Stomach (tissue), 8 donors: ENCODE measurements at regions not wholly inside any gene's neighbourhood (a gene's known extent, or its start where the extent isn't known, plus 50 kb on each side); places are given as distances from the start of the nearest gene placed in this dataset.
A peak's percentile ranks its signal among the peaks of the same experiment; 100 is the strongest.

Experiments
- DNase-seq, 2 donors: peaks; one replicate each; pipeline versions ENCODE4 v3.0.0 to v3.0.0-alpha.2; 2013 to 2019
- H3K27ac ChIP-seq, 5 donors: fragments of 200-600 bp in 4 of 5; sonication (generic) in 4 of 5; one replicate each; pipeline ENCODE4 v1.5.1; 2013 to 2019; ENCODE audit warnings: mild to moderate bottlenecking in 1 of 5, moderate library complexity in 1 of 5
- H3K27me3 ChIP-seq, 3 donors: fragments of 200-600 bp; sonication (generic); one replicate each; pipeline ENCODE4 v1.5.1; 2017 to 2019; ENCODE audit warnings: mixed run types in 1 of 3
- H3K36me3 ChIP-seq, 4 donors: fragments of 200-600 bp; sonication (generic); 1 replicate in 3 of 4; 2 replicates in 1 of 4; pipeline ENCODE4 v1.5.1; 2016 to 2019
- H3K4me1 ChIP-seq, 4 donors: fragments of 200-600 bp; sonication (generic); one replicate each; pipeline ENCODE4 v1.5.1; 2016 to 2019
- H3K4me3 ChIP-seq, 4 donors: fragments of 200-600 bp; sonication (generic) in 3 of 4; one replicate each; pipeline ENCODE4 v1.5.1; 2016 to 2019; ENCODE audit warnings: mild to moderate bottlenecking in 1 of 4
- H3K9me3 ChIP-seq, 4 donors: fragments of 200-600 bp; sonication (generic); one replicate each; pipeline ENCODE4 v1.5.1; 2016 to 2019
- EP300 ChIP-seq: sonication (generic); formaldehyde crosslinking; IDR thresholded peaks from one replicate; pipeline ENCODE4 v1.6.1; 2017; ENCODE audit warnings: antibody characterized with exemption
- POLR2A ChIP-seq, 4 donors: fragments of 450-650 bp; IDR thresholded peaks; one replicate each; pipeline ENCODE4 v1.6.1; 2016; ENCODE audit warnings: antibody characterized with exemption in 4 of 4, control low read depth in 2 of 4, mild to moderate bottlenecking in 1 of 4, moderate library complexity in 1 of 4
- POLR2AphosphoS5 ChIP-seq, 3 donors: sonication (generic); formaldehyde crosslinking; IDR thresholded peaks; one replicate each; pipeline ENCODE4 v1.6.1; 2016; ENCODE audit warnings: antibody characterized with exemption in 3 of 3
- WGBS, 5 donors: extraction: QIAGEN DNeasy Blood & Tissue Kit in 3 of 5; methylation state at CpG; one replicate each; pipeline versions ENCODE4 v1.1.5 to v1.1.7; 2013 to 2018; 5-methylcytosine and 5-hydroxymethylcytosine counted together
- intact Hi-C: fragments of 100-400 bp; cut with DNase I; formaldehyde crosslinking; loops from one replicate; pipeline ENCODE4 v1.15.1; 2023; ENCODE audit warnings: low total_unique reads
- TF ChIP-seq, protein P1 (sequence below), 7 experiments: fragments of 450-650 bp in 4 of 7; fragments of 200-600 bp in 3 of 7; sonication (generic) in 3 of 7; IDR thresholded peaks; one replicate each; pipeline ENCODE4 v1.5.1; 2016 to 2019; ENCODE audit warnings: antibody characterized with exemption in 7 of 7, control low read depth in 2 of 7, mild to moderate bottlenecking in 1 of 7
- donor health status: healthy with polysubstance abuse.
- donor health status: Bipolar disorder and iron deficiency.
- donor health status: healthy.

DNA sequence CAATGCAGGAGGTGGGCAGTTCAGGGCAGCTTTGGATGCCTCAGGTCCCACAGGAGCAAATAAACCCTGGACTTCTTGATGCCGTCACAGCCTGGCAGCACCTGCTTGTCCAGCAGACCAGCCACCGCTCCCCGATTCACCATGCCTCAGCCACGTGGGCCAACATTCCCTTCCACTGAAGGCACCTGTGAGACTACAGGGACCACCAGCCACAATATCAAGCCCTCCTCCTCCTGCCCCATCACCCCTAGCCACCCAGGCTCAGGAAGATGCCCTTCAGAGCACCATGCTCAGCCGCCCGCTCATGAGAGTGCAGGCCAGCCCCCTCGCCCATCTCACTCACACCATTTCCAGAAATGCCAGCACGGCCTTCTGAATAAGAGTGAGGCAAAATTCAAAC, 234.7 kb downstream of the SYK start:
- H3K4me1 ChIP-seq, result peaks cover 18 to 25% (median 23%) of the 10 kb centered on the region in 4 donors
- DNase-seq, result no peak
- H3K9me3 ChIP-seq, result no peaks in the 10 kb centered on the region
- H3K4me3 ChIP-seq, result no peak overlapping the region
- H3K36me3 ChIP-seq, result no peaks in the 10 kb centered on the region
- H3K27me3 ChIP-seq, result no peaks in the 10 kb centered on the region
- peak overlapping the region in 1 of 5 donors; percentile 60 for H3K27ac ChIP-seq
- WGBS, 5 donors, result 88 to 94% (median 91%) methylated on average over 6 to 8 of the region's 8 CpGs
- TF ChIP-seq, protein P1, sequence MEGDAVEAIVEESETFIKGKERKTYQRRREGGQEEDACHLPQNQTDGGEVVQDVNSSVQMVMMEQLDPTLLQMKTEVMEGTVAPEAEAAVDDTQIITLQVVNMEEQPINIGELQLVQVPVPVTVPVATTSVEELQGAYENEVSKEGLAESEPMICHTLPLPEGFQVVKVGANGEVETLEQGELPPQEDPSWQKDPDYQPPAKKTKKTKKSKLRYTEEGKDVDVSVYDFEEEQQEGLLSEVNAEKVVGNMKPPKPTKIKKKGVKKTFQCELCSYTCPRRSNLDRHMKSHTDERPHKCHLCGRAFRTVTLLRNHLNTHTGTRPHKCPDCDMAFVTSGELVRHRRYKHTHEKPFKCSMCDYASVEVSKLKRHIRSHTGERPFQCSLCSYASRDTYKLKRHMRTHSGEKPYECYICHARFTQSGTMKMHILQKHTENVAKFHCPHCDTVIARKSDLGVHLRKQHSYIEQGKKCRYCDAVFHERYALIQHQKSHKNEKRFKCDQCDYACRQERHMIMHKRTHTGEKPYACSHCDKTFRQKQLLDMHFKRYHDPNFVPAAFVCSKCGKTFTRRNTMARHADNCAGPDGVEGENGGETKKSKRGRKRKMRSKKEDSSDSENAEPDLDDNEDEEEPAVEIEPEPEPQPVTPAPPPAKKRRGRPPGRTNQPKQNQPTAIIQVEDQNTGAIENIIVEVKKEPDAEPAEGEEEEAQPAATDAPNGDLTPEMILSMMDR (IDR thresholded peaks at IDR 0.05), result no peak
- no peak for TF ChIP-seq POLR2A (IDR thresholded peaks at IDR 0.05)
- no peak for TF ChIP-seq POLR2AphosphoS5 (IDR thresholded peaks at IDR 0.05)
- no peak for TF ChIP-seq EP300
- intact Hi-C loops, result loop anchor here (5.0 to 10.0 kb wide), 2 partner anchors 112 to 391 kb away; no protein-coding TSS in a partner anchor

DNA sequence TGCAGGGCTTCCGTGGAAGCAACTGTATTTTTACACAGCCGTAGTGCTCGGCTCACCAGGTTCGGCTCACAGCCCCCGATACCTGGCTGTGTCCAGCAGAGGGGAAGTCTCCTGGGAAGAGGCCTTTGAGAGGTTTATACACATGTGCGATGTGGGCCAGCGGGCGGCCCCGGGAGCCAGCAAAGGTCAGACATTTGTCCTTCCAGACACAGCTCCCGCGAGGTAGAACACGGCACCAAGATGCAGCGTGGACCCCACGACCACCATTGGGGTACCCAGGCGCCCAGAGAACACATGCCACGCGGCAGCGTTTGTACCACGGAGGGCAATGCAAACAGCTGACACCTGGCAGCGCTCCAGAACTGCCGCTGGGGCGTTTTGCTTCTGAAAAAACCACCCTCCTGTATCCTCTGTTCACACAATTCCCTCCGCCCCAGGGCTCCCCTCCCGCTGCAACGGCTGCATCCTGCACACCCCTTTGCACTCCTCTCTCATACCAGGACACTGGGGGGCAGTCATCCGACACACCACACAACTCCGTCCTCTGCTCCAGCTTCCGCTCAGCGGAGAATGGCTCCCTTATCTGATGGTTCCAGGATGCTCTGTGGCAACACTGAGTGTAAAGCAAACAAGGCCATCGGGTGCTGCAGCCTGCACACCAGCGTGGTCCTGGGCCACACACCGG, 235.3 kb downstream of the SYK start:
- H3K27me3 ChIP-seq, result no peaks in the 10 kb centered on the region
- peak overlapping the region in 1 of 4 donors; percentile 14 for H3K4me3 ChIP-seq
- TF ChIP-seq POLR2A (IDR thresholded peaks at IDR 0.05) (no peak), EP300 (no peak), POLR2AphosphoS5 (IDR thresholded peaks at IDR 0.05) (peak; percentile 47 to 83 (median 70))
- TF ChIP-seq, protein P1 (IDR thresholded peaks at IDR 0.05), result peak in 5 of 7 experiments; percentile 32 to 79 (median 50)
- H3K27ac ChIP-seq, result peak overlapping the region; percentile 29 to 89 (median 78)
- no peaks in the 10 kb centered on the region for H3K36me3 ChIP-seq
- WGBS, 5 donors, result 29 to 33% (median 32%) methylated on average over 15 to 32 of the region's 32 CpGs
- intact Hi-C loops, result loop anchor here (5.0 to 10.0 kb wide), 2 partner anchors 112 to 390 kb away; no protein-coding TSS in a partner anchor
- no peaks in the 10 kb centered on the region for H3K9me3 ChIP-seq
- DNase-seq, result peak; percentile 77 to 93
- peaks cover 18 to 25% (median 23%) of the 10 kb centered on the region in 4 donors for H3K4me1 ChIP-seq

DNA sequence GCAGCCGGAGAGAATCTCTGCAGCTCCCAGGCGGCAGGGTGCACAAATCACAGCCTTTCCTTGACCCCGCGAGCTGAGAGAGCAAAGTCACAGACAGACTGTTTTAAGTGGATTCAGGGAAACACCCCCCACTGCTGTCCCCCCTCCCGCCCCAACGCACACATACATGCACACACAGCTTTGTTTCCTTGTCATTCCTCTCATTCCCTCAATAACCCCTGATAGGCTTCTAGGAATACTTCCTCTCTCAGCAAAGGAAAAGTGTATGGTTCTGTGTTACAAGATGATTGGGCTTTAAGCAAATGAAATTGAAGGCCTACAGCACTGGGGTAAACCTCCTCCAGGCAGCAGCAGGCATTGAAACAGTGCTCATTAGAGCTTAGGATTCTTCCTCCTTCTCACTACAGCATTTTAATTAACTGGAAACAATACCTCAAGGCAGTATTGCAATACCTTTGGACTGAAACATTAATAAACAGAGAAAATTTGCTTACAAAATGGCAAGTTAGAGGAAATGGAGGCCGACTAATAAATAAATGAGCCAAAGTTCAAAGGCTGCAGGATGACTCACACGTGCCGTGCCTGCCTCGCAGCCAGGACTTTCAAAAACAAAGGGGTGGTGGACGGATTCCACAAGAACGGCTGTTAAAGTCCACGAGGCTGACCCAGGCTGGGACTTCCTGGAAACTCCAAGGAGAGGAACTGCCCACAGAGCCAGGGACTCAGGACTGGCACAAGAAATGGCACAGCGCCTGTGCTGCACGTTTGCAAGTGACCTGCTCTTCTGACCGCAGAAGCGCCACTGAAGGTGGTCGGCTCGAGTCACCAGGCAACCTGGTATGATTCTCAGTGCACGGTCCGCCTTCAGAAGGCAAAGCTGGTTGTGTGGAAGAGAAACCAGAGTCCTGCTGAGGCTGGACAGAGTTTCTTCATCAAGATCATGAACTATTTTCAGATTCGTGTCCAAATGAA, 236.2 kb downstream of the SYK start:
- TF ChIP-seq POLR2AphosphoS5 (IDR thresholded peaks at IDR 0.05) (peak; percentile 13 to 88 (median 67)), POLR2A (IDR thresholded peaks at IDR 0.05) (no peak), EP300 (no peak)
- TF ChIP-seq, protein P1 (IDR thresholded peaks at IDR 0.05), result no peak
- intact Hi-C loops, result loop anchor here (5.0 to 10.0 kb wide), 2 partner anchors 113 to 390 kb away; no protein-coding TSS in a partner anchor
- Histone ChIP-seq H3K27ac (peak overlapping the region; percentile 46 to 89 (median 78)), H3K4me1 (peaks cover 18 to 25% (median 23%) of the 10 kb centered on the region in 4 donors), H3K4me3 (peak overlapping the region in 1 of 4 donors; percentile 14), H3K27me3 (no peaks in the 10 kb centered on the region), H3K9me3 (no peaks in the 10 kb centered on the region), H3K36me3 (no peaks in the 10 kb centered on the region)
- DNase-seq, result peak; percentile 83 to 88
- 21 to 26% (median 24%) methylated on average over 18 to 22 of the region's 22 CpGs for WGBS, 5 donors
